HG03565 (cell line): ENCODE measurements at regions not wholly inside any gene's neighbourhood (a gene's known extent, or its start where the extent isn't known, plus 50 kb on each side); places are given as distances from the start of the nearest gene placed in this dataset.
"Not testable (repeated sequence)": the region's sequence is repeated elsewhere in the genome, so short reads cannot be mapped to it uniquely, and the experiment has no call there.

Source experiments
- ATAC-seq: cut with Tn5 transposase; IDR thresholded peaks from one replicate; pipeline ENCODE4 v1.9.1; 2021; ENCODE audit warnings: mild to moderate bottlenecking, moderate library complexity; ENCODE audit not compliant: unreplicated experiment

DNA sequence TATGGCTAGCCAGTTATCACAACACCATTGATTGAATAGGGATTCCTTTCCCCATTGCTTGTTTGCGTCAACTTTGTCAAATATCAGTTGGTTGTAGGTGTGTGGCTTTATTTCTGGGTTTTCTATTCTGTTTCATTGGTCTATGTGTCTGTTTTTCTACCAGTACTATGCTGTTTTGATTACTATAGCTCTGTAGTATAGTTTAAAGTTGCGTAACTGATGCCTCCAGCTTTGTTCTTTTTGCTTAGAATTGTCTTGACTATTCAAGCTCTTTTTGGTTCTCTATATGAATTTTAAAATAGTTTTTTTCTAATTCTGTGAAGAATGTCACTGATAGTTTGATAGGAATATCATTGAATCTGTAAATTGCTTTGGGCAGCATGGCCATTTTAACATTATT, 194.9 kb upstream of the FN1 start:
- not testable (repeated sequence) for ATAC-seq

DNA sequence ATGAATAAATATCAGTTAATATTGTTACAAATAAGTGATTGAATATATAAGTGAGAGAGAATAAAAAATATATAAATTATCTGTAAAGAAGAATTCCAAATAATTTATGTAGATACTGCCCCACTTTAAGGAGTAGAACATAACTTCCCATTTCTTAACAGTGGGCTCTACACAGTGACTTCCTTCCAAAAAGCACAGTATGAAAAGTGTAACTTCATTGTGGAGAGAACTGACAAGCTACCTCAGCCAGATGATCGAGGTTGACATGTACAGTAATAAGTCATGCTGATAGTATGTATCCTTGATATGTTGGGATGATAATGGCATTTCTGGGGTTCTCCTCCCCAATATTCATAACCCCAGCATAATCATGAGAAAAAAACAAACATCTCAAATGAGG, 191.9 kb upstream of the FN1 start:
- no peak for ATAC-seq

DNA sequence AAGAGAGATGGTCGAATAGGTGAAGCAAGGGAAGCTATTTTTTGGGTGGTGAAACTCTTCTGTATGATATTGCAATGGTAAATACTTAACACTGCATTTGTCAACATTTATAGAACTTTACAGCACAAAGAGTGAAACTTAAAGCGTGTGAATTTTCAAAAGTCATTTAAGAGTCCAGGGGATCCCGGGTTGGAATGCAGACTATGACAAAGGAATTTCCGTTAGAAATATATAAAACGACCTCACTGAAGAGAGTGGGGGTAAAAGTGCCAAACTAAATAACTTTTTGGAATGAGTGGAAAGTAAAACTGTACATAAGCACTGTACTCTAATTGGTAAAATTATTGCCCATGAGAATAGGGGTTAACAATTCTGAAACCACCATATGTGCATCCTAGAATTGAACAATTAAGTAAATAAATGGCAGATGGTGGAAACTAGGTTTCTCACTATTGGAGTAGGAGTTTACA, 191.0 kb upstream of the FN1 start:
- no peak for ATAC-seq

DNA sequence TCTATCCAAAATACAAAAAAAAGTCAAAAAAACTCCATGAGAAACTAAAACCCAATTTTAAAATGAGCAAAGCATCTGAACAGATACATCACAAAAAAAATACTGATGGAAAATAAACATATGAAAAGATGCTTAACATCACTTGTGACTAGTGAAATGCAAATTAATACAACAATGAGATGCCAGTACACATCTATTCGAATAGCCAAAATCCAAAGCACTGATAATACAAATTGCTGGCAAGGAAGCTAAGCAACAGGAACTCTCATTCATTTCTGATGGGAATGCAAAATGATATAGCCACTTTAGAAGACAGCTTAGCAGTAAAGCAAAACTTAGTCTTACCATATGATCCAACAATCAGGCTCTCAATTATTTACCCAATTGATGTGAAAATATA, 190.2 kb upstream of the FN1 start:
- ATAC-seq, result no peak

DNA sequence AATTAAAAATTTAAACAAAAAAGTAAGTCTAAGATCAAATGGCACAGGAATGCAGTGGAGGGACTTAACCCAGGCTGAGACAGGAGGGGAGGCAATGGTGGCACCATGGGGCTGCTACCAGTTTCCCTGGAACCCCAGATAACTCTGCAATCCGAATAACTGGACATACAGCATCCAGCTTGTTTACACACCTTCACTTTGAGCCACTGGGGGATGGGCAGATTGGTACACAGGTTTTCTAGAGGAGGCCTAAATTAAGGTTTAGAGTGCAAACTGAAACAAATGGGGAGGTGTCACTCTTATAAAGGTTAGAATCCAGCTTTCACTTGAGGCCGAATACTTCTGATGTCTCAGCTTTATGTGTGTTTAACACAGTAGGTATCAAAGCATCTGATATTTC, 189.3 kb upstream of the FN1 start:
- no peak for ATAC-seq

DNA sequence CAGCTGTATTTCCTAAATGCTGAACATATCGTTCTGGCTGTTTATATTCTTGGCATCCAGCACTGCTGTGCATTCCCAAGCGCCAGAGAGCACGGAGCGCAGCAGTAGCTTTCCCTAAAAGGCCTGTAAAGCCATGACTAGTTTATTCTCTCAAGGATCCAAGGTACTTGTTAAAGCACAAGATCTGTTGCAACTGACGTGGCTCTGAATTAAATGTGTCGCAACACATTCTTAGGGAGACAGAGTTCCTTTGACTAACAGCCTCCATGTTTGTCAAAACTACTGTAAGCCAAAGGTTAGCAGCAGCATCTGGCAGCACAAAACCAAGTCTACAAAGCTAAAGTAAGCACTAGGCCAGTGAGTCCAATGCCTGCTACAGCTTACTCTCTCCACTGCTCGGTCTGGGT, 188.6 kb upstream of the FN1 start:
- ATAC-seq, result no peak

DNA sequence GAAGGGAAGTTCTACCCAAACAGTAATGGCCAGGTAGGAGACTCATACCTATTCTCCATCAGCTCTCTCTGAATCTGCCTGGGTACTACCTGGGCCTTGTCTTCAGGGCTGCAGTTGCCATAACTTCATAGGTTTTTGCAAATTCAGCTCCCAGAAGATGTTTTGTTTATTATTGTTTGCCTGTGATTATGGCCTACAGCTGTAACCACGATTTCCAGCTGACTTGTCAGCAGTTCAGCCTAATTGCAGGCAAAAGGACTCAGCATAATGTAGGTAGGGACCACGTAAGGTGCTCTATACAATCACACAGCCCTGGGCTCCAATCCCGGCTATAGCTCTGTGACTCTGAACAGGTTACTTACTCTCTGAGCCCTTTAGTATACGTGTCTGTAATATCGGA, 187.0 kb upstream of the FN1 start:
- no peak for ATAC-seq

DNA sequence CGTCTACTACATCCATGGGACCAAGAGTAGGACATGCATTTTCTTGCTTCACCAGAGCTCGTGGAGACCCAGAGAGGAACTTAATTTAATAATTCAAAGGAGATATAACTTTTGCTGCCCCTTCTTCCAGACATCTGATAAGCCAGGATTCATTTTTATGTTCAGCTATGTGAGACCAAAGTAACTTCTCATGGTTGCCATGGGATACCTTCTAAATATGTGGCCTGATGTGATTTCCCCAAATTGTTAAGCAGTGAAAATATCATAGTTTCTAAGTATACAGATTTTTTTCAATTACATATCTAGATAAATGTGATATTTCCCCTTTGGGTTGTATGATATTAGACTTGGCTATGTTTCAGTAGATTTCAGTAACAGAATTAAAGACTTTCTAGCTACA, 185.5 kb upstream of the FN1 start:
- ATAC-seq, result no peak

DNA sequence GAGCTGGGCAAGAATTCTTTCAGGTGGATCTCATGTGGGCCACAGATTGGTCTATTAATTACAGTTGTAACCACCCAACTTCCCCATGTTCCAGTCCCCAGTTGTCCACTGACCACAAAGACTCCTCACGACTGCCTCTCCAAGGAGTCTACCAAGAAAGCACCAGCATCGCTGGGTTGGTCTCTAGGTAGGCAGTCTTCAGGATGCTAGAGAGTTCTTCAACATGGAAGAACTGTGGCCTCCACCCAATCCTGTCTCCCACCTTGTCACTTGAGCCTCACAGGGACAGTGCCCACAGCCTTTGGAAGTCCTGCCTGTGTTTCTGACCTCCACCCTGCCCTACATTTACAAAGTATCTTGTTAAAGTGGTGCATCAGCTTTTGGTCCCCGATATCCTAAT, 184.7 kb upstream of the FN1 start:
- no peak for ATAC-seq

DNA sequence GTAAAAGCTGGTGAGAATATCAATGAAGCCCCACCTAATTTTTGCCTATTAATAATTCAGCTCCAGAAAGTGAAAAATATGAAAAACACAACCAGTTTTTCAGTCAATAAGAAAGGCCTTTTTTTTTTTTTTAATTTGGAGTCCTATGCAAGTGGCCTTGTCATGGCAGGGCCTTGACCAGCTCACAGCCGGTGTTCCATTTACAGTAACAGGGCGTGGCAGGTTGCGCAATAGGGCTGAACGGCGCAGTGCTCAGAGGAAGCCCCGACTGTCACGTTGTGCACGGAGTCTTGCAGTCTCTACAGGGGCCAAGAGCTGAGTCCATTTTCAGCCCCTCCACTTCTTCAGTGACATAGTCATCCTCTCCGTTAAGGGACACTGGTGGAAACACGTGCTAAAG, 184.1 kb upstream of the FN1 start:
- ATAC-seq, result no peak

DNA sequence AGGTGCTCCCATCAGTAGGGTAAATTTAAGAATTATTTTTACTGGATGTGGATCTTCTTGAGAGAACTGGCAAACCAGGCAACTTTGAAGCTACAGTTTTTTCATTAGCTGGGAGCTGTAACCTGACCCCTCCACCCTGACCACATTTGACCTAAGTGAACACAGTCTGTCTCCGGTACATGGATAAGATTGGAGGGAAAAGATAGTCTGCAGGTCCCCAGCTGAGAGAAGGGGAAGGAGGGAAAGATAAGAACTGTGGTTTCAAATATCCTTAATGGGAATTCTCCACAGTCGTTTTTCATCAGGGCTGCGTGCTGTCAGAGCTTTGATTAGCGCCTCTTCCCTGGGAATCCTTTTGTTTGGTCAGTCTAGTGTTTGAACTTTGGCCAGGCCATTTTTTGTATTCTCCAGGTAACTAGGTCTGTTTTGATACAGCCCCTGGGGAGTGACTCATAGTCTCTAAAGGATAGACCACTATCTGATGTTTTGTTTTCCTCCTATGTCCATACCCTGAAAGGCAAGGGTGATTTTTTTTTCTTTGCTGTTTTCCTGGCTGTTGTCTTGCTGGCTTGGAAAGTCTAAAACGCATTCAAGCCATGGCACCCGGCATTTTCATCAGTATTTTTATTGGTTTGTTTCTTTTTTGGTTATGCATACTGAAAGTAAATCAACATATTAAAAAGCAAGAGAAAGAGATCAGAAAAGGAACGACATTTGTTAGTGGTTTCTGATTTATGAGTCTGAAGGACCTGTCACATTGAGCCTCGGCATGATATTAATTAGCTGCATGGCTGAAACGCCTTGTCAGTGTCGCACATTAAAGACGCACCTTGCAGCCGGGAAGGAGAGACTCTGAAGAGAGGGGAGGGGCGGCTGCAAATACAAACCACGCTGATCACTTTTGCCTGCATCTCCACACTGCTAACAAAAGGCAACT, 183.4 kb upstream of the FN1 start:
- ATAC-seq, result no peak

DNA sequence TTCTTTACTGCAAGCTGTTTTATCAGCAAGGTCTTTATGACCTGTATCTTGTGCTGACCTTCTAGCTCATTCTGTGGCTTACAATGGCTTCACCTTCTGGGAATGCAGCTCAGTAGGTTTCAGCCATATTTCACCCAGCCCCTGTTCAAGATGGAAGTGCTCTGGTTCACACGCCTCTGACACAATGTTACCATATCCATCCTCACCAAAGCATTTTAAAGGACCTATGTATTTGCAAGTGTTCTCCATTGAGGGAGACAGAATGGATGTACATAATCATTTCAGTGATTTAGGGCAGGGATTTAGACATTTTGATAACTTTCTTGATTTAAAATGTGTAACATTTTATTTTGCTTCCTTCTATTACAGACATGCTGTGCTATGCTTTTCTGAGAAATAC, 182.3 kb upstream of the FN1 start:
- no peak for ATAC-seq

DNA sequence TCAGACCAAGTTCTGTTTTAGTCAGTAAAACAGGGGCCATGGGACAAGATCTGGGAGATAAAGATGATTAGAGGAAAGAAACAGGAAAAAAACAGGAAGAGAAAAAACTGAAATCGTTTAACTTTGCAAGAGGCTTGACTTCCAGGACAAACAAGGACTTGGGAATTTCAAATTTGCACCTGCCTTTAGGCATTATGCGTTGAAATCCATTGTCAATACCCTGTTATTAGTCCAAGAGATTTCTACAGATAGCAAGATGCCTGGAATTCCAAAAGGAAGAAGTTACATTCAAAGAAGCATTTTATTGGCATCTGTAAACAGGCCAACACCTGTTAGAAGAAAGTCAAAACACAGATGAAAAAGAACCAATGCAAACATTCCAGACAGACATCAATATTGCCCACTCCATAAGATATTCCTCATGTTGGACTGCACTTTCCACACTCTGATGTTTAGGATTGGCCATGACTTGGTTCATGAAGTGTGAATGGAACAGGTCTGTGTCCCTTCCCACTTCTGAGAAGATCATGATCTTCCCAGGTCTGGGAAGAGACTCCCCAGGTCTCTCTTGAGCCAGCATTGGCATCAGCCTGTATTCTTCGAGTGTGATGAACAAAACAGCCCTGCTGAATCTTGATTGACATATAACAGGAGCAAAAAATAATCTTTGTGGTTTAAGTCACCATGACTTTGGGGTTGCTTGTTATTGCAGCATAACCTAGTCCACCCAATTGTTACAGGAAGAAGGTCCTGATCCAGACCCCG, 181.4 kb upstream of the FN1 start:
- no peak for ATAC-seq

DNA sequence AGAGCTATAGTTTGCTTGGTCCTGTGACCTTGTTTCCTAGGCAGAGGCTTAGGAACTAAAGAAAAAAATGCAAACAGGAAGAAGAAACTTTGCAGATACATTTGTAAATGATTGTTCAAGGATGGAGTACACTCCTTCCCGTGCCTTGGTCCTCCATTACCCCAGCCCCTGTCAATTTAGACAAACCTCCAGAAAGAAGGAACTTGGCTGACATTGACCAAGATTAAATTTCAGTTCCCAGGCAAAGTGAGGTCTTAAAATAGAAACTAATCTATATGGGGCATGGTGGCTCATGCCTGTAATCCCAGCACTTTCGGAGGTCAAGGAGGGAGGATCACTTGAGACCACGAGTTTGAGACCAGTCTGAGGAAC, 179.9 kb upstream of the FN1 start:
- no peak for ATAC-seq

DNA sequence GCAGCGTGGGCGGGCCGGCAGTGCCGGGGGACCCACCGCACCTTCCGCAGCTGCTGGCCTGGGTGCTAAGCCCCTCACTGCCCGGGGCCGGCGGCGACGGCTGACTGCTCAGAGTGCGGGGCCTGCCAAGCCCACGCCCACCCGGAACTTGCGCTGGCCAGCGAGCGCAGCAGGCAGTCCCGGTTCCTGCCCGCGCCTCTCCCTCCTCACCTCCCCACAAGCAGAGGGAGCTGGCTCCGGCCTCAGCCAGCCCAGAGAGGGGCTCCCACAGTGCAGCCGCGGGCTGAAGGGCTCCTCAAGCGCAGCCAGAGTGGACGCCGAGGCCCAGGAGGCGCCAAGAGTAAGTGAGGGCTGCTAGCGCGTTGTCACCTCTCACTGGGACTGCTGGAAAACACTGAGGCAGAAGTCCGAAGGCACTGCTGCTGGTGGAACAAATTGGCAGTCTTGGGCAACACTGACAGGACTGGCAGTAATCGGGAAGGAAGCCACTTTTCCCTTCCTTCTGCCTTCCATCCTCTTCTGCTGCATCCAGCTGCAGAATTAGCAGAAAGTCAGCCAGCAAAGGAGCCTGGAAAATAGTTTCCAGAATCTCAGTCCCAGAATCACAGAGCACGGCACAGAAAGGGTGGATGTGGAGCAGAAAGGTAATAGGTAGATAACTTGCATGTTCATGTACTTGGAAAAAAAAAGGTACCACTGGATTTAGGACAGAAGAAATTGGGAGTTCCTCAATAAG, 179.4 kb upstream of the FN1 start:
- no peak for ATAC-seq

DNA sequence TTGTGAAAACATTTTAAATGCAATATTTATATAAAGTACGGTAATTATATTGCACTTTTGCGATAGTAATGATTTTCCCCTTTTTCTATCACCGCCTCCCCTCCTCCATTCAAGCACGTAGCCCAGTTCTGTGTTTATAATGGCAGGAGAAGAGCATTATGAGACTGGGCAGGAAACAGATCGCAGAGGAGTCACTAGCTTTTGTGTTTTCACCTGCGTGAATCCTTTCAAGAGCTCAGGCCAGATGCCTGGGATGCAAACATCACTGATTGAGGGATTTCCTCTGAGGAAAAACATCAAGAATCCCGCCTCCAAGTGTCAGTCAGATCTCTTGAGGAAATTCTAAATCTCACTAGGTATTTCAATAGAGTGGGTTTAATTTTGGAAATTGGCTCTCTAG, 178.4 kb upstream of the FN1 start:
- ATAC-seq, result no peak

DNA sequence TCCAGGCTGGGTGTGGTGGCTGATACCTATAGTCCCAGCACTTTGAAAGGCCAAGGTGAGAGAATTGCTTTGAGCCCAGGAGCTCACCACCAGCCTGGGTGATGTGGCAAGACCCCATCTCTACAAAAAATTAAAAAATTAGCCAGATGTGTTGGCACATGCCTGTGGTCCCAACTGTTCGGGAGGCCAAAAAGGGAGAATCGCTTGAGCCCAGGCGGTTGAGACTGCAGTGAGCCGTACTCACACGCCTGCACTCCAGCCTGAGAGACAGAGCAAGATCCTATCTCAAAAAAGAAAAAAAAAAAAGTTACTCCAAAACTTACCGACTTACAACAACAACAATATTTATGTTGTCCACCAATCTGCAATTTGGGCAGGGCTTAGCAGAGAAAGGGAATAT, 178.0 kb upstream of the FN1 start:
- no peak for ATAC-seq

DNA sequence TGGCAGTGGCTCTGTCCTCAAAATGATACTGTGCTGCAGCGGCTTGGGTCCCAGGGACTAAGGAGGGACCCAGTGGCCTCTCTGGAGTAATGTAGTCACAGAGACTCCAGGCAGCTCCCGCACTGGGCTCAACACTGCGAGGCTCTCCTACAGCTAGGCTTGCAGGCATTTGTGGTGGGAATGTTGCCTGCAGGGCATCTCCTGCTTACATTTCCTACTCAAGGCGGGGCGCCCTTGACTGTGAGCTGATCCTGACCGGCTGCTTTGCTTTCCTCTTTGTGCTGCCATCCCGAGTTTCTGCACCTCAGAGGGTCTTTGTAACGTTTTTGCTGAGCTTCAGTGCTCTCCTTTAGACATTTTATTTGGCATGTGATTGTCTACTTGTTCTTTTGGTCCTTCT, 177.4 kb upstream of the FN1 start:
- ATAC-seq, result no peak

DNA sequence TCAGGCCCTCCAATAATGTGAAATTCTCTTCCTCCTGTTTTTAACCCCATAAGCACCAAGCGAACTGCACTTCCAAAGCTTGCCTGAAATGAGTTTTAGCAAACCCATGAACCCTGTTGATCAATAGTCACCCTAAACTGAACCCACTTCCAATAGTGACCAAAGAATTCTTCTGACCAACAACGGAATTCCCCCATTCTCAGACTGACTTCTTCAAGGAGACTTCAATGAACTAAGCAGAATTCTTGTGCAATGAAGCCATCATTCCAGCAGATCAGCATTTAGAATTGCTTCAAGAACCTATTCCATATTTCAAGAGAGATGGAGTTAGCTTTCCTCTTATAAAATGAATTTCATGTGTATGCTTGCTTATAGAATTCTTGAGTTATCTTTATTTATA, 176.9 kb upstream of the FN1 start:
- ATAC-seq, result no peak

DNA sequence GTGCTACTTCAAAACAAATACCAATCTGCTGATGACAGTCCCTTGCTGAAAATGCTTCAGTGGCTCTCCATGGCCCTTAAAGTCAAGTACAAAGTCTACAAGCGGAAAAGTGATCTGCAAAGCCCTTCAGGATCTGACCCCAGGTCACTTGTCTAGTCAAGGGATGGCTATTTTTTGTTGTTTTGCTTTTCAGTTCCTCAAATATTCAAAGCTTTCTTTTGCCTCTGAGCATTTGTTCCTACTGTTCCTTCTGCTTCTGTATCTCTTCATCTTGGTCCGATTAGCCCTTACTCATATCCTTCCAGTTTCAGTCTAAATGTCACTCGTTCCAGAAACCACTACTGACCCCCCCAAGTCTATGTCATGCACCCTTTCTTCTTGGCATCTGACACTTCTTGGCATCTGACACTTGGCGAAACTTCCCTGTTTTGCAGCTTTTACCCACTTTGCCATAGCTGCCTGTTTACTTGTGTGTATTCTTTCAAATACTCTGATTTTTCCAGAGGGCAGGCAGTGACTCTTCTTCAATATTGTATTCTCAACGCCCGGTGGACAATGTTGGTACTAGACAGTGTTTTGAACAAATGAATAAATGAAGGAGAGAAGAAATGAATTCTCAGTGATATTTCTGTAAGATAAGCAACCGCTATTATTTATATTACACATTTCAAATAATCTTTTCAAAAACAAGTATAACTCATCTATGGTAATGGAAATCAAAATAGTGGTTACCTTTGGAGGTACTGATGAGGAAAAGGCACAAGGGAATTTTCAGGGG, 175.9 kb upstream of the FN1 start:
- ATAC-seq, result peak; percentile 51
